Epithelial cell of esophagus (primary cell): ENCODE measurements at regions not wholly inside any gene's neighbourhood (a gene's known extent, or its start where the extent isn't known, plus 50 kb on each side); places are given as distances from the start of the nearest gene placed in this dataset.
"Not testable (repeated sequence)": the region's sequence is repeated elsewhere in the genome, so short reads cannot be mapped to it uniquely, and the experiment has no call there.

Experiments used
- DNase-seq: peaks from one replicate; pipeline ENCODE4 v3.0.0; 2010; ENCODE audit warnings: low read depth
- H3K4me3 ChIP-seq: 2 replicates; pipeline ENCODE4 v1.5.1; 2011; ENCODE audit warnings: mild to moderate bottlenecking, low read length, control low read depth
- CTCF ChIP-seq: IDR thresholded peaks from 2 replicates; pipeline ENCODE4 v1.5.1; 2011; ENCODE audit warnings: low read depth, mild to moderate bottlenecking, low read length, control low read depth, inconsistent platforms; ENCODE audit not compliant: insufficient read depth; ENCODE audit errors: missing control alignments

- H3K4me3 ChIP-seq: no peak overlapping the region
- TF ChIP-seq CTCF: no peak
- no peak for DNase-seq
These were observed 182.8 kb downstream of the SH2D4B start for GRCh38 chr10:80720549-80720948.

- DNase-seq, H3K4me3 ChIP-seq: not testable (repeated sequence)
These were observed 190.7 kb downstream of the SH2D4B start for GRCh38 chr10:80728354-80728753.

GRCh38 chr10:80729896-80730295, 192.2 kb downstream of the SH2D4B start:
- DNase-seq: no peak
- no peak overlapping the region for H3K4me3 ChIP-seq
- TF ChIP-seq CTCF: no peak

GRCh38 chr10:80730522-80730921, 192.8 kb downstream of the SH2D4B start:
- TF ChIP-seq CTCF: no peak
- no peak for DNase-seq
- no peak overlapping the region for H3K4me3 ChIP-seq

- DNase-seq: no peak
- H3K4me3 ChIP-seq: no peak overlapping the region
- no peak for TF ChIP-seq CTCF
These were observed 196.9 kb downstream of the SH2D4B start for GRCh38 chr10:80734589-80734988.

- H3K4me3 ChIP-seq: no peak overlapping the region
- no peak for TF ChIP-seq CTCF
- DNase-seq: no peak
These were observed 199.5 kb downstream of the SH2D4B start for GRCh38 chr10:80737209-80737608.

- DNase-seq: no peak
- TF ChIP-seq CTCF: no peak
- no peak overlapping the region for H3K4me3 ChIP-seq
These were observed 201.6 kb downstream of the SH2D4B start for GRCh38 chr10:80739328-80739727.
